ENCODE measurements at regions not wholly inside any gene's neighbourhood (a gene's known extent, or its start where the extent isn't known, plus 50 kb on each side); places are given as distances from the start of the nearest gene placed in this dataset.

DNA sequence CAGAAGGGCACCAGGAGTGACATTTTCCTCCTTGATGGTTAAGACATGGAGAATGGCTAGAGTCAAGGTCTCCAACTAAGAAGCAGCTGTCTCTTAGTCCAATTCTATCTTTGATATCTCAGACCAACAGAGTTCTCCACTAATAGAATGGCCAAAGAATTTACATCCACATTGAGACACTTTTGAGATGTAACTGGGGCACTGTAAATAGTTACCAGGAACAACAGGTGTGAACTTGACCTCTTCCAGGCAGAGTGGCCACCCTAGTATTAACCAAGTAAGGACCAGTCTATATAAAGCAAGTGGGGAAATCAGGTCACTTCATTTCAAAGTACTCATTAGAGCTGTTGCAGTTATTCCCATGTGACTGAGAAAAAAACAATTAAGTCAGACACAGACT lies 159.7 kb upstream of the RAD23B start:
- Histone ChIP-seq H3K56ac (replicated peaks; ENCODE audit: insufficient read length, low read depth, low read length) (no peak overlapping the region), H3K23ac (ENCODE audit: insufficient read length) (no peak overlapping the region), H3K27me3 (replicated peaks in 1 of 4; ENCODE audit: control insufficient read depth in 3 of 4, extremely low read depth in 1 of 4, insufficient read depth in 3 of 4, low read length in 3 of 4) (no peaks in the 10 kb centered on the region), H3K4ac (replicated peaks; ENCODE audit: insufficient read length, low read depth, low read length) (no peak overlapping the region), H4K8ac (ENCODE audit: extremely low read depth, insufficient read depth, low read length) (no peak overlapping the region), H3K23me2 (ENCODE audit: low read depth, low read length) (no peaks in the 10 kb centered on the region; the same call in 1 of the 2 replicates), H3K18ac (ENCODE audit: extremely low read depth, low read length) (no peak overlapping the region), H2BK20ac (ENCODE audit: low read length) (no peak overlapping the region), H2BK15ac (ENCODE audit: low read length) (no peak overlapping the region), H3K4me3 (ENCODE audit: extremely low read depth in 1 of 4, insufficient read depth in 2 of 4, low read depth in 3 of 4, low read length in 4 of 4) (no peak overlapping the region), H3K9ac (replicated peaks in 1 of 4; ENCODE audit: extremely low read depth in 1 of 4, low read depth in 3 of 4, low read length in 3 of 4) (no peak overlapping the region), H2AK5ac (ENCODE audit: low read depth, low read length) (no peak overlapping the region), H3K27ac (ENCODE audit: low read depth, low read length) (no peak overlapping the region), H3K79me1 (ENCODE audit: low read depth, low read length) (no peaks in the 10 kb centered on the region), H4K91ac (replicated peaks; ENCODE audit: insufficient read length, low read length) (no peak overlapping the region), H3K36me3 (ENCODE audit: control insufficient read depth in 2 of 4, insufficient read depth in 4 of 4, low read length in 3 of 4) (no peaks in the 10 kb centered on the region; a peak in 1 of 8 replicates), H3K4me1 (replicated peaks in 1 of 4; ENCODE audit: control insufficient read depth in 3 of 4, insufficient read depth in 4 of 4, low read length in 3 of 4) (no peaks in the 10 kb centered on the region), H3K9me3 (ENCODE audit: insufficient read depth in 2 of 2, low read depth in 1 of 2, low read length in 1 of 2) (no peaks in the 10 kb centered on the region), H4K5ac (ENCODE audit: insufficient read length, low read depth, low read length) (no peak overlapping the region), H3K14ac (ENCODE audit: insufficient read length) (no peak overlapping the region), H2BK12ac (ENCODE audit: low read depth, low read length) (no peak overlapping the region), H3K79me2 (ENCODE audit: control insufficient read depth in 1 of 2, insufficient read depth in 2 of 2, low read length in 2 of 2) (no peaks in the 10 kb centered on the region), H2BK120ac (replicated peaks; ENCODE audit: low read depth, low read length) (no peak overlapping the region), H4K20me1 (replicated peaks in 1 of 2; ENCODE audit: control insufficient read depth in 1 of 2, insufficient read depth in 2 of 2, low read length in 2 of 2) (no peaks in the 10 kb centered on the region), H3K4me2 (ENCODE audit: insufficient read depth in 1 of 2, low read depth in 2 of 2, low read length in 2 of 2) (no peak overlapping the region), H2AFZ (ENCODE audit: low read length) (no peak overlapping the region), H2BK5ac (ENCODE audit: low read depth, low read length) (no peak overlapping the region)
- no peak for TF ChIP-seq POLR2AphosphoS5 (IDR thresholded peaks at IDR 0.05; ENCODE audit: low read depth, low read length)
- no peak for TF ChIP-seq SUZ12 (IDR thresholded peaks at IDR 0.05; ENCODE audit: low read length)
- TF ChIP-seq, protein P1, sequence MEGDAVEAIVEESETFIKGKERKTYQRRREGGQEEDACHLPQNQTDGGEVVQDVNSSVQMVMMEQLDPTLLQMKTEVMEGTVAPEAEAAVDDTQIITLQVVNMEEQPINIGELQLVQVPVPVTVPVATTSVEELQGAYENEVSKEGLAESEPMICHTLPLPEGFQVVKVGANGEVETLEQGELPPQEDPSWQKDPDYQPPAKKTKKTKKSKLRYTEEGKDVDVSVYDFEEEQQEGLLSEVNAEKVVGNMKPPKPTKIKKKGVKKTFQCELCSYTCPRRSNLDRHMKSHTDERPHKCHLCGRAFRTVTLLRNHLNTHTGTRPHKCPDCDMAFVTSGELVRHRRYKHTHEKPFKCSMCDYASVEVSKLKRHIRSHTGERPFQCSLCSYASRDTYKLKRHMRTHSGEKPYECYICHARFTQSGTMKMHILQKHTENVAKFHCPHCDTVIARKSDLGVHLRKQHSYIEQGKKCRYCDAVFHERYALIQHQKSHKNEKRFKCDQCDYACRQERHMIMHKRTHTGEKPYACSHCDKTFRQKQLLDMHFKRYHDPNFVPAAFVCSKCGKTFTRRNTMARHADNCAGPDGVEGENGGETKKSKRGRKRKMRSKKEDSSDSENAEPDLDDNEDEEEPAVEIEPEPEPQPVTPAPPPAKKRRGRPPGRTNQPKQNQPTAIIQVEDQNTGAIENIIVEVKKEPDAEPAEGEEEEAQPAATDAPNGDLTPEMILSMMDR (IDR thresholded peaks at IDR 0.05; ENCODE audit: control extremely low read depth in 1 of 3, insufficient read depth in 1 of 3, low read depth in 1 of 3, low read length in 3 of 3) = no peak
- TF ChIP-seq, protein P2, sequence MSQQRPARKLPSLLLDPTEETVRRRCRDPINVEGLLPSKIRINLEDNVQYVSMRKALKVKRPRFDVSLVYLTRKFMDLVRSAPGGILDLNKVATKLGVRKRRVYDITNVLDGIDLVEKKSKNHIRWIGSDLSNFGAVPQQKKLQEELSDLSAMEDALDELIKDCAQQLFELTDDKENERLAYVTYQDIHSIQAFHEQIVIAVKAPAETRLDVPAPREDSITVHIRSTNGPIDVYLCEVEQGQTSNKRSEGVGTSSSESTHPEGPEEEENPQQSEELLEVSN (IDR thresholded peaks at IDR 0.05) = no peak
- no peak for TF ChIP-seq CTBP2 (IDR thresholded peaks at IDR 0.05; ENCODE audit: borderline replicate concordance, insufficient read depth, insufficient read length, low read length)
- TF ChIP-seq CBX8 (IDR thresholded peaks at IDR 0.05; ENCODE audit: borderline replicate concordance, low read depth, low read length) = no peak
- TF ChIP-seq NANOG (IDR thresholded peaks at IDR 0.05; ENCODE audit: insufficient read depth, low read depth, low read length, poor library complexity, severe bottlenecking) = no peak
- DNase-seq (ENCODE audit: low read depth in 1 of 2, low spot score in 2 of 2) (no peak), FAIRE-seq (no peak)
- CTCF ChIA-PET (ENCODE audit: partially characterized antibody) = interaction anchor here (0.7 to 14.6 kb wide), 3 partner anchors 10 to 18 kb away, joined by 3 to 109 read pairs (median 4); no protein-coding TSS in a partner anchor
- POLR2A ChIA-PET (ENCODE audit: partially characterized antibody) = no interaction called here
